ENCODE measurements at regions not wholly inside any gene's neighbourhood (a gene's known extent, or its start where the extent isn't known, plus 50 kb on each side); places are given as distances from the start of the nearest gene placed in this dataset.

- TF ChIP-seq POLR2A (IDR thresholded peaks at IDR 0.05) (no peak), CTCF (IDR thresholded peaks at IDR 0.05) (no peak)
These were observed 120.3 kb downstream of the GATA3 start for GRCh38 chr10:8174762-8175161.

Measured in esophagus squamous epithelium (tissue), 4 donors.